GM23338 (cell line): ENCODE measurements at regions not wholly inside any gene's neighbourhood (a gene's known extent, or its start where the extent isn't known, plus 50 kb on each side); places are given as distances from the start of the nearest gene placed in this dataset.

Experiments used
- ATAC-seq: fragments of 200-7000 bp; cut with Tn5 transposase; 3 replicates; pipeline ENCODE4 v1.9.1; 2020
- DNase-seq: peaks from one replicate; pipeline ENCODE4 v3.0.0-alpha.2; 2015; ENCODE audit warnings: low spot score
- H2AFZ ChIP-seq: fragments of 200-600 bp; sonication (generic); 2 replicates; pipeline ENCODE4 v1.8.0; 2016; ENCODE audit warnings: antibody characterized with exemption, mild to moderate bottlenecking, moderate library complexity
- H3F3A ChIP-seq: fragments of 200-600 bp; sonication (generic); replicated peaks from 2 replicates; pipeline ENCODE4 v1.8.0; 2017; ENCODE audit warnings: antibody characterized with exemption, mixed run types, low read depth
- H3K27ac ChIP-seq: fragments of 200-600 bp; sonication (generic); 2 replicates; pipeline ENCODE4 v1.6.1; 2016; ENCODE audit warnings: low read depth
- H3K27me3 ChIP-seq: fragments of 200-600 bp; sonication (generic); 2 replicates; pipeline ENCODE4 v1.8.0; 2016; ENCODE audit warnings: mild to moderate bottlenecking, mixed run types, moderate library complexity; ENCODE audit not compliant: insufficient read depth
- H3K36me3 ChIP-seq: fragments of 200-600 bp; sonication (generic); 2 replicates; pipeline ENCODE4 v1.8.0; 2016; ENCODE audit warnings: mild to moderate bottlenecking; ENCODE audit not compliant: insufficient read depth
- H3K4me1 ChIP-seq: fragments of 200-600 bp; sonication (generic); 2 replicates; pipeline ENCODE4 v1.8.0; 2016; ENCODE audit warnings: mild to moderate bottlenecking, moderate library complexity; ENCODE audit not compliant: insufficient read depth
- H3K4me2 ChIP-seq: fragments of 200-600 bp; sonication (generic); 2 replicates; pipeline ENCODE4 v1.7.1; 2017; ENCODE audit warnings: mixed run types
- H3K4me3 ChIP-seq: fragments of 200-600 bp; sonication (generic); 2 replicates; pipeline ENCODE4 v1.6.1; 2016; ENCODE audit warnings: mixed run types
- H3K79me2 ChIP-seq: fragments of 200-600 bp; sonication (generic); replicated peaks from 2 replicates; pipeline ENCODE4 v1.8.0; 2017; ENCODE audit warnings: mild to moderate bottlenecking; ENCODE audit not compliant: insufficient read depth
- H3K9me2 ChIP-seq: fragments of 200-600 bp; sonication (generic); 2 replicates; pipeline ENCODE4 v1.8.0; 2017; ENCODE audit not compliant: insufficient read depth
- H4K20me1 ChIP-seq: fragments of 200-600 bp; sonication (generic); replicated peaks from 2 replicates; pipeline ENCODE4 v1.8.0; 2017; ENCODE audit warnings: mild to moderate bottlenecking; ENCODE audit not compliant: insufficient read depth
- H3K27ac Mint-ChIP-seq: 2 replicates; pipeline ENCODE4 v1.8.0; 2020; ENCODE audit warnings: inconsistent platforms, mild to moderate bottlenecking, moderate library complexity, mixed read lengths
- H3K27me3 Mint-ChIP-seq: 3 replicates; pipeline ENCODE4 v1.8.0; 2022; ENCODE audit warnings: low read depth, mild to moderate bottlenecking, moderate library complexity, mixed read lengths, inconsistent platforms; ENCODE audit not compliant: insufficient read depth, poor library complexity
- H3K36me3 Mint-ChIP-seq: 3 replicates; pipeline ENCODE4 v1.8.0; 2021; ENCODE audit warnings: low read depth, mild to moderate bottlenecking, inconsistent platforms, moderate library complexity, mixed read lengths
- H3K4me1 Mint-ChIP-seq: 3 replicates; pipeline ENCODE4 v1.8.0; 2020; ENCODE audit warnings: mild to moderate bottlenecking, inconsistent platforms, mixed read lengths
- H3K4me3 Mint-ChIP-seq: 3 replicates; pipeline ENCODE4 v1.8.0; 2021; ENCODE audit warnings: moderate library complexity, mild to moderate bottlenecking, inconsistent platforms, mixed read lengths
- H3K9me3 Mint-ChIP-seq: 3 replicates; pipeline ENCODE4 v1.8.0; 2020; ENCODE audit warnings: moderate library complexity, mild to moderate bottlenecking, inconsistent platforms, mixed read lengths
- CREB1 ChIP-seq: fragments of 250-450 bp; sonication (Bioruptor Pico); IDR thresholded peaks from 2 replicates; pipeline ENCODE4 v1.5.0; 2020; ENCODE audit warnings: low read depth, mild to moderate bottlenecking, moderate library complexity
- CTCF ChIP-seq, 2 experiments: fragments of 200-600 bp in 1 of 2; sonication (generic) in 1 of 2; conservative IDR thresholded peaks; 2 replicates each; pipeline versions ENCODE4 v1.5.1 to v1.6.1; 2016 to 2017; ENCODE audit warnings: antibody characterized with exemption in 2 of 2, low read depth in 2 of 2, mild to moderate bottlenecking in 2 of 2, moderate library complexity in 1 of 2
- EZH2 ChIP-seq: fragments of 200-600 bp; sonication (generic); IDR thresholded peaks from one replicate; pipeline ENCODE4 v1.8.0; 2017; ENCODE audit warnings: antibody characterized with exemption, mild to moderate bottlenecking, low read depth; ENCODE audit not compliant: unreplicated experiment
- EZH2phosphoT487 ChIP-seq: fragments of 200-600 bp; sonication (generic); IDR thresholded peaks from one replicate; pipeline ENCODE4 v1.8.1; 2018; ENCODE audit warnings: antibody characterized with exemption; ENCODE audit not compliant: unreplicated experiment
- NANOG ChIP-seq: IDR thresholded peaks from 2 replicates; pipeline ENCODE4 v1.6.1; 2016; ENCODE audit warnings: antibody characterized with exemption, borderline replicate concordance
- POLR2AphosphoS5 ChIP-seq: IDR thresholded peaks from 2 replicates; pipeline ENCODE4 v1.6.1; 2016; ENCODE audit warnings: antibody characterized with exemption, low read depth
- STAT1 ChIP-seq: IDR thresholded peaks from one replicate; pipeline ENCODE4 v1.6.1; 2016; ENCODE audit warnings: antibody characterized with exemption; ENCODE audit not compliant: unreplicated experiment
- ZNF114 ChIP-seq: fragments of 250-450 bp; sonication (Bioruptor Pico); IDR thresholded peaks from 2 replicates; pipeline ENCODE4 v1.5.0; 2020; ENCODE audit warnings: mild to moderate bottlenecking, moderate library complexity
- ZNF331 ChIP-seq: fragments of 250-450 bp; sonication (Bioruptor Pico); IDR thresholded peaks from 2 replicates; pipeline ENCODE4 v1.5.0; 2020; ENCODE audit warnings: low read depth, mild to moderate bottlenecking, moderate library complexity
- TF ChIP-seq, protein P1 (sequence below): fragments of 250-450 bp; sonication (Bioruptor Pico); IDR thresholded peaks from 2 replicates; pipeline ENCODE4 v1.5.0; 2020; ENCODE audit warnings: mild to moderate bottlenecking, moderate library complexity

- TF ChIP-seq, protein P1, sequence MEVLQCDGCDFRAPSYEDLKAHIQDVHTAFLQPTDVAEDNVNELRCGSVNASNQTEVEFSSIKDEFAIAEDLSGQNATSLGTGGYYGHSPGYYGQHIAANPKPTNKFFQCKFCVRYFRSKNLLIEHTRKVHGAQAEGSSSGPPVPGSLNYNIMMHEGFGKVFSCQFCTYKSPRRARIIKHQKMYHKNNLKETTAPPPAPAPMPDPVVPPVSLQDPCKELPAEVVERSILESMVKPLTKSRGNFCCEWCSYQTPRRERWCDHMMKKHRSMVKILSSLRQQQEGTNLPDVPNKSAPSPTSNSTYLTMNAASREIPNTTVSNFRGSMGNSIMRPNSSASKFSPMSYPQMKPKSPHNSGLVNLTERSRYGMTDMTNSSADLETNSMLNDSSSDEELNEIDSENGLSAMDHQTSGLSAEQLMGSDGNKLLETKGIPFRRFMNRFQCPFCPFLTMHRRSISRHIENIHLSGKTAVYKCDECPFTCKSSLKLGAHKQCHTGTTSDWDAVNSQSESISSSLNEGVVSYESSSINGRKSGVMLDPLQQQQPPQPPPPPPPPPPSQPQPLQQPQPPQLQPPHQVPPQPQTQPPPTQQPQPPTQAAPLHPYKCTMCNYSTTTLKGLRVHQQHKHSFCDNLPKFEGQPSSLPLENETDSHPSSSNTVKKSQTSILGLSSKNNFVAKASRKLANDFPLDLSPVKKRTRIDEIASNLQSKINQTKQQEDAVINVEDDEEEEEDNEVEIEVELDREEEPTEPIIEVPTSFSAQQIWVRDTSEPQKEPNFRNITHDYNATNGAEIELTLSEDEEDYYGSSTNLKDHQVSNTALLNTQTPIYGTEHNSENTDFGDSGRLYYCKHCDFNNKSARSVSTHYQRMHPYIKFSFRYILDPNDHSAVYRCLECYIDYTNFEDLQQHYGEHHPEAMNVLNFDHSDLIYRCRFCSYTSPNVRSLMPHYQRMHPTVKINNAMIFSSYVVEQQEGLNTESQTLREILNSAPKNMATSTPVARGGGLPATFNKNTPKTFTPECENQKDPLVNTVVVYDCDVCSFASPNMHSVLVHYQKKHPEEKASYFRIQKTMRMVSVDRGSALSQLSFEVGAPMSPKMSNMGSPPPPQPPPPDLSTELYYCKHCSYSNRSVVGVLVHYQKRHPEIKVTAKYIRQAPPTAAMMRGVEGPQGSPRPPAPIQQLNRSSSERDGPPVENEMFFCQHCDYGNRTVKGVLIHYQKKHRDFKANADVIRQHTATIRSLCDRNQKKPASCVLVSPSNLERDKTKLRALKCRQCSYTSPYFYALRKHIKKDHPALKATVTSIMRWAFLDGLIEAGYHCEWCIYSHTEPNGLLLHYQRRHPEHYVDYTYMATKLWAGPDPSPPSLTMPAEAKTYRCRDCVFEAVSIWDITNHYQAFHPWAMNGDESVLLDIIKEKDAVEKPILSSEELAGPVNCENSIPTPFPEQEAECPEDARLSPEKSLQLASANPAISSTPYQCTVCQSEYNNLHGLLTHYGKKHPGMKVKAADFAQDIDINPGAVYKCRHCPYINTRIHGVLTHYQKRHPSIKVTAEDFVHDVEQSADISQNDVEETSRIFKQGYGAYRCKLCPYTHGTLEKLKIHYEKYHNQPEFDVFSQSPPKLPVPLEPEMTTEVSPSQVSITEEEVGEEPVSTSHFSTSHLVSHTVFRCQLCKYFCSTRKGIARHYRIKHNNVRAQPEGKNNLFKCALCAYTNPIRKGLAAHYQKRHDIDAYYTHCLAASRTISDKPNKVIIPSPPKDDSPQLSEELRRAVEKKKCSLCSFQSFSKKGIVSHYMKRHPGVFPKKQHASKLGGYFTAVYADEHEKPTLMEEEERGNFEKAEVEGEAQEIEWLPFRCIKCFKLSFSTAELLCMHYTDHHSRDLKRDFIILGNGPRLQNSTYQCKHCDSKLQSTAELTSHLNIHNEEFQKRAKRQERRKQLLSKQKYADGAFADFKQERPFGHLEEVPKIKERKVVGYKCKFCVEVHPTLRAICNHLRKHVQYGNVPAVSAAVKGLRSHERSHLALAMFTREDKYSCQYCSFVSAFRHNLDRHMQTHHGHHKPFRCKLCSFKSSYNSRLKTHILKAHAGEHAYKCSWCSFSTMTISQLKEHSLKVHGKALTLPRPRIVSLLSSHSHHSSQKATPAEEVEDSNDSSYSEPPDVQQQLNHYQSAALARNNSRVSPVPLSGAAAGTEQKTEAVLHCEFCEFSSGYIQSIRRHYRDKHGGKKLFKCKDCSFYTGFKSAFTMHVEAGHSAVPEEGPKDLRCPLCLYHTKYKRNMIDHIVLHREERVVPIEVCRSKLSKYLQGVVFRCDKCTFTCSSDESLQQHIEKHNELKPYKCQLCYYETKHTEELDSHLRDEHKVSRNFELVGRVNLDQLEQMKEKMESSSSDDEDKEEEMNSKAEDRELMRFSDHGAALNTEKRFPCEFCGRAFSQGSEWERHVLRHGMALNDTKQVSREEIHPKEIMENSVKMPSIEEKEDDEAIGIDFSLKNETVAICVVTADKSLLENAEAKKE, result no peak
- no peak for TF ChIP-seq EZH2
- no peak for TF ChIP-seq POLR2AphosphoS5
- TF ChIP-seq EZH2phosphoT487, result no peak
- TF ChIP-seq STAT1, result no peak
- no peak for TF ChIP-seq ZNF114 (CRISPR knock-in tag)
Observed at GRCh38 chr4:16337936-16338335, 111.7 kb upstream of the TAPT1 start (continued).

GRCh38 chr4:16334601-16335000 is 108.3 kb upstream of the TAPT1 start:
- 0 out of 3 replicates have a peak, but pooled peaks cover 6% of the 10 kb centered on the region for H3K4me1 Mint-ChIP-seq
- no peaks in the 10 kb centered on the region for H3K9me3 Mint-ChIP-seq
- no peaks in the 10 kb centered on the region for H3K27me3 Mint-ChIP-seq
- Histone ChIP-seq H2AFZ (no peak overlapping the region), H3K9me2 (0 out of 2 replicates have a peak, but pooled peaks cover 4% of the 10 kb centered on the region), H3K4me1 (no peaks in the 10 kb centered on the region), H3K4me2 (no peak overlapping the region), H3K36me3 (no peaks in the 10 kb centered on the region), H3K27me3 (no peaks in the 10 kb centered on the region), H3K27ac (no peak overlapping the region), H3K79me2 (no peaks in the 10 kb centered on the region), H3F3A (no peaks in the 10 kb centered on the region), H3K4me3 (no peak overlapping the region), H4K20me1 (no peaks in the 10 kb centered on the region)
- H3K36me3 Mint-ChIP-seq, result no peaks in the 10 kb centered on the region
- no peak overlapping the region for H3K4me3 Mint-ChIP-seq
- no peak for DNase-seq
- no peak for ATAC-seq
- no peak overlapping the region for H3K27ac Mint-ChIP-seq
- TF ChIP-seq CTCF (conservative IDR thresholded peaks at IDR 0.05; ENCODE audit: low read depth in 2 of 2) (no peak), STAT1 (no peak), EZH2 (no peak), CREB1 (CRISPR knock-in tag) (no peak), ZNF114 (CRISPR knock-in tag) (no peak), ZNF331 (CRISPR knock-in tag) (no peak), NANOG (no peak)
